Stimulated activated CD4-positive, alpha-beta T cell treated with anti-CD3 and anti-CD28 coated beads, TNF-alpha, amount 100 ng/mL, for 48 hours (primary cell): ENCODE measurements at regions not wholly inside any gene's neighbourhood (a gene's known extent, or its start where the extent isn't known, plus 50 kb on each side); places are given as distances from the start of the nearest gene placed in this dataset.

Source experiments
- DNase-seq, 3 donors: peaks; one replicate each; pipeline ENCODE4 v3.0.0-alpha.2; 2020; ENCODE audit warnings: low read depth in 3 of 3

GRCh38 chr2:81250270-81250669, 945.7 kb upstream of the LRRTM1 start:
- DNase-seq = no peak

- DNase-seq = no peak
Observed at GRCh38 chr2:81249152-81249551, 944.6 kb upstream of the LRRTM1 start.

GRCh38 chr2:81247648-81248047, 943.1 kb upstream of the LRRTM1 start:
- DNase-seq = no peak

- no peak for DNase-seq
Observed at GRCh38 chr2:81242501-81242900, 937.9 kb upstream of the LRRTM1 start.

- DNase-seq = no peak
Observed at GRCh38 chr2:81238462-81238861, 933.9 kb upstream of the LRRTM1 start.

- DNase-seq = no peak
Observed at GRCh38 chr2:81235601-81236000, 931.0 kb upstream of the LRRTM1 start.

GRCh38 chr2:81234711-81235110, 930.2 kb upstream of the LRRTM1 start:
- DNase-seq = no peak

GRCh38 chr2:81225756-81226155, 921.2 kb upstream of the LRRTM1 start:
- no peak for DNase-seq

- no peak for DNase-seq
Observed at GRCh38 chr2:81213598-81213997, 909.0 kb upstream of the LRRTM1 start.

GRCh38 chr2:81206216-81206615, 901.7 kb upstream of the LRRTM1 start:
- no peak for DNase-seq

- DNase-seq = no peak
Observed at GRCh38 chr2:81196933-81197628, 892.5 kb upstream of the LRRTM1 start.

GRCh38 chr2:81196383-81196851, 891.9 kb upstream of the LRRTM1 start:
- DNase-seq = no peak

- no peak for DNase-seq
Observed at GRCh38 chr2:81195774-81196382, 891.3 kb upstream of the LRRTM1 start.

- no peak for DNase-seq
Observed at GRCh38 chr2:81195017-81195773, 890.6 kb upstream of the LRRTM1 start.

- no peak for DNase-seq
Observed at GRCh38 chr2:81194581-81194980, 890.0 kb upstream of the LRRTM1 start.

- no peak for DNase-seq
Observed at GRCh38 chr2:81194176-81194575, 889.6 kb upstream of the LRRTM1 start.

- DNase-seq = no peak
Observed at GRCh38 chr2:81181845-81182244, 877.3 kb upstream of the LRRTM1 start.

GRCh38 chr2:81171447-81171846, 866.9 kb upstream of the LRRTM1 start:
- no peak for DNase-seq

- no peak for DNase-seq
Observed at GRCh38 chr2:81163583-81163982, 859.0 kb upstream of the LRRTM1 start.

GRCh38 chr2:81158505-81158904, 854.0 kb upstream of the LRRTM1 start:
- no peak for DNase-seq

- no peak for DNase-seq
Observed at GRCh38 chr2:81148323-81148722, 843.8 kb upstream of the LRRTM1 start.

- no peak for DNase-seq
Observed at GRCh38 chr2:81136296-81136695, 831.7 kb upstream of the LRRTM1 start.

- no peak for DNase-seq
Observed at GRCh38 chr2:81097361-81097760, 792.8 kb upstream of the LRRTM1 start.
